Peyer's patch (tissue), 4 donors: ENCODE measurements at regions not wholly inside any gene's neighbourhood (a gene's known extent, or its start where the extent isn't known, plus 50 kb on each side); places are given as distances from the start of the nearest gene placed in this dataset.

Experiments used
- CTCF ChIP-seq, 6 experiments: fragments of 450-650 bp in 4 of 6; fragments of 200-600 bp in 2 of 6; sonication (generic) in 1 of 6; IDR thresholded peaks; one replicate each; pipeline ENCODE4 v1.5.1; 2017 to 2019; ENCODE audit warnings: antibody characterized with exemption in 6 of 6, mild to moderate bottlenecking in 3 of 6, moderate library complexity in 1 of 6
- POLR2A ChIP-seq, 2 donors: fragments of 450-650 bp; IDR thresholded peaks; one replicate each; pipeline ENCODE4 v1.5.1; 2017; ENCODE audit warnings: antibody characterized with exemption in 2 of 2, mild to moderate bottlenecking in 2 of 2, moderate library complexity in 2 of 2

DNA sequence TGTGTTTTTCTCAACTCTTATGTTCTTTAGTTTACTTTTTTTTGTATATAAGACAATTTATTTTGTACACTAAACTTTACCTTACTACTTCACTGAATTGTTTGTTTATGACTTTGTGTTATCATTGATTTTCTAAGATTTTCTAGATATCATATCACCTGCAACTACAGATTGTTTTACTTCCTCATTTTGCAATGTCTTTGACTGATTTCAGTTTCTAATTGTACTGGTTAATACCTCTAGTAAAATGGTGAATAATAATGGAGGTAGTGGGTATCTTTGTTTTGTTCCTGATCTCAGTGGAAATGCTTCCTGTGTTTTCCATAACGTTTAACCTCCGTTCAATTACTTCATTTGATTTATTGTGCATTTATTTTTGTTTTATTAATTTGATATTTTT, 490.2 kb downstream of the TLL1 start:
- TF ChIP-seq POLR2A (IDR thresholded peaks at IDR 0.05) (no peak), CTCF (IDR thresholded peaks at IDR 0.05) (no peak)
